ENCODE measurements at regions not wholly inside any gene's neighbourhood (a gene's known extent, or its start where the extent isn't known, plus 50 kb on each side); places are given as distances from the start of the nearest gene placed in this dataset.

- DNase-seq (ENCODE audit: low read depth, low spot score): no peak
- ChIA-PET CTCF (no interaction called here), POLR2A (no interaction called here)
- H3K4me3 ChIP-seq (ENCODE audit: low read depth, low read length): no peak overlapping the region
- TF ChIP-seq, protein P1, sequence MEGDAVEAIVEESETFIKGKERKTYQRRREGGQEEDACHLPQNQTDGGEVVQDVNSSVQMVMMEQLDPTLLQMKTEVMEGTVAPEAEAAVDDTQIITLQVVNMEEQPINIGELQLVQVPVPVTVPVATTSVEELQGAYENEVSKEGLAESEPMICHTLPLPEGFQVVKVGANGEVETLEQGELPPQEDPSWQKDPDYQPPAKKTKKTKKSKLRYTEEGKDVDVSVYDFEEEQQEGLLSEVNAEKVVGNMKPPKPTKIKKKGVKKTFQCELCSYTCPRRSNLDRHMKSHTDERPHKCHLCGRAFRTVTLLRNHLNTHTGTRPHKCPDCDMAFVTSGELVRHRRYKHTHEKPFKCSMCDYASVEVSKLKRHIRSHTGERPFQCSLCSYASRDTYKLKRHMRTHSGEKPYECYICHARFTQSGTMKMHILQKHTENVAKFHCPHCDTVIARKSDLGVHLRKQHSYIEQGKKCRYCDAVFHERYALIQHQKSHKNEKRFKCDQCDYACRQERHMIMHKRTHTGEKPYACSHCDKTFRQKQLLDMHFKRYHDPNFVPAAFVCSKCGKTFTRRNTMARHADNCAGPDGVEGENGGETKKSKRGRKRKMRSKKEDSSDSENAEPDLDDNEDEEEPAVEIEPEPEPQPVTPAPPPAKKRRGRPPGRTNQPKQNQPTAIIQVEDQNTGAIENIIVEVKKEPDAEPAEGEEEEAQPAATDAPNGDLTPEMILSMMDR (IDR thresholded peaks at IDR 0.05; ENCODE audit: insufficient read depth, low read length, missing control alignments): no peak
Observed at GRCh38 chr18:4641771-4642368, 186.8 kb upstream of the DLGAP1 start.

GRCh38 chr18:4640349-4641012 is 185.4 kb upstream of the DLGAP1 start:
- no peak for DNase-seq (ENCODE audit: low read depth, low spot score)
- ChIA-PET POLR2A (no interaction called here), CTCF (no interaction called here)
- H3K4me3 ChIP-seq (ENCODE audit: low read depth, low read length): no peak overlapping the region
- TF ChIP-seq, protein P1 (IDR thresholded peaks at IDR 0.05; ENCODE audit: insufficient read depth, low read length, missing control alignments): no peak

DNA sequence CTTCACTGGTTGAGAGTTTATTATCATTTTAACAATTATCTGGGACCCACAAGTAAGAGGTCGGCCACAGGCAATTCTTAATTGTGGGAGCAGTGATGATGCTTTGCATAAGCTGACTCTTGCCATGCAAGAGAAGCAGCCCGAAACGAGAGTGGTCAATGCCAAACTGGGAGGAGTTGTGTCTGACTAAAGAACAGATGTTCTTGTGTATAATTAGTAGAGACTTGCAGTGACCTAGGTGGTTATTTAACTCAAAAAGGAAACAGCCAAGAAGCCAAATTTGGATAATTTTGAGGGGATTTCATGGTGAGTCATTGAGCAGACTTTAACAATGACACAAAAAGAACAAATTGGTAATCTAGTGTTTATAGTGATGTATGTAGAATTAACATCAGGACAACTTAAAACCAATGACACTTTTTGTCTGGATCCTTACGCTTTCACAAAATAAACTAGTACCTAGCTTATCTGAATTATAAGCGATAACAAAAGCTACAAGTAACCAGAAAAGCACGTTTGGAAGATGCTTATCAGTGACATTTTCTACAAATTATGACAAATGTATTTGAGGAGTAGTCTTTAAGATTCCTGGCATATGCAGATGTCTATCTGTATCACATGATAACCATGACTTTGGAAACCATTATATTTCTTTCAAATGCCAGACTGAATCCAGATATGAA is 184.7 kb upstream of the DLGAP1 start:
- TF ChIP-seq, protein P1 (IDR thresholded peaks at IDR 0.05; ENCODE audit: insufficient read depth, low read length, missing control alignments): no peak
- POLR2A ChIA-PET: no interaction called here
- no peak for DNase-seq (ENCODE audit: low read depth, low spot score)
- CTCF ChIA-PET: no interaction called here
- no peak overlapping the region for H3K4me3 ChIP-seq (ENCODE audit: low read depth, low read length)

DNA sequence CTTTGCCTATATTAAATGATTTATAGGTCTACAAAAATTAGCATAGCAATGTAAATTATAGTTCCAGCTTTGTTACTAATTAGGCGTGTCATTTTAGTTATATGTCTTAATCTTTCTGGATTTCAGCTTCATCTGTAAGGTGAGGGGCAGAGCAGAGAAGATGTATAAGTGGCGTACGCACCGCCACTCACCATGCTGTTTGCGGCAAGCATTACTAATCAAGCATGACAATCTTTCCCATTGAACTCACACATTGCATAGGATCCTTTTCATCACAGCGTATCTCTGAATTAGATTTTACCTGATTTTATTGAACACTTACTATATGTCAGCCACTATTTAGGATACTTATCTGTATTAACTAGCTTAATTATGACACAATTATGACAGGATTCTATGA is 183.6 kb upstream of the DLGAP1 start:
- no peak overlapping the region for H3K4me3 ChIP-seq (ENCODE audit: low read depth, low read length)
- DNase-seq (ENCODE audit: low read depth, low spot score): no peak
- CTCF ChIA-PET: no interaction called here
- TF ChIP-seq, protein P1 (IDR thresholded peaks at IDR 0.05; ENCODE audit: insufficient read depth, low read length, missing control alignments): no peak
- POLR2A ChIA-PET: no interaction called here

GRCh38 chr18:4637876-4638275 is 182.8 kb upstream of the DLGAP1 start:
- no peak for DNase-seq (ENCODE audit: low read depth, low spot score)
- ChIA-PET CTCF (no interaction called here), POLR2A (no interaction called here)
- H3K4me3 ChIP-seq (ENCODE audit: low read depth, low read length): no peak overlapping the region
- TF ChIP-seq, protein P1 (IDR thresholded peaks at IDR 0.05; ENCODE audit: insufficient read depth, low read length, missing control alignments): no peak

DNA sequence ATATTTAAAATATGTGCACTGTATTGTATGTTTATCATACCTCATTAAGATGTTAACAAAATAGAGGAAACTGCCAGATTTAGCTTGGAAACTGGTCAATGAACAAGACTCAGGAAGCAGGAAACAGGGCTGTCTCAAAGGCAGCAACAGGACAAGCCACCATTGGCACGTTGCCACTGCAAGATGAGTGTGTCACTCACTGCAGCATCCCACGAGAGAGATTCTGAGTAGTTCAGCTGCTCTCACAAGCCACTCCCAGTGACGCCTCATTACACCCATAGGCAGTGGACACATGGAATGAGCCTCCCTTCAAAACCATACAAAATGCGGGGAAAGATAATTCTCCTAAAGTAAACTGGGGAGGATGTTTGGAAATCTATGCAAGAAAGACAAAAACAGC is 181.9 kb upstream of the DLGAP1 start:
- TF ChIP-seq, protein P1 (IDR thresholded peaks at IDR 0.05; ENCODE audit: insufficient read depth, low read length, missing control alignments): no peak
- ChIA-PET CTCF (no interaction called here), POLR2A (no interaction called here)
- H3K4me3 ChIP-seq (ENCODE audit: low read depth, low read length): no peak overlapping the region
- DNase-seq (ENCODE audit: low read depth, low spot score): no peak
